ENCODE measurements at regions not wholly inside any gene's neighbourhood (a gene's known extent, or its start where the extent isn't known, plus 50 kb on each side); places are given as distances from the start of the nearest gene placed in this dataset.
"Not testable (repeated sequence)": the region's sequence is repeated elsewhere in the genome, so short reads cannot be mapped to it uniquely, and the experiment has no call there.

DNA sequence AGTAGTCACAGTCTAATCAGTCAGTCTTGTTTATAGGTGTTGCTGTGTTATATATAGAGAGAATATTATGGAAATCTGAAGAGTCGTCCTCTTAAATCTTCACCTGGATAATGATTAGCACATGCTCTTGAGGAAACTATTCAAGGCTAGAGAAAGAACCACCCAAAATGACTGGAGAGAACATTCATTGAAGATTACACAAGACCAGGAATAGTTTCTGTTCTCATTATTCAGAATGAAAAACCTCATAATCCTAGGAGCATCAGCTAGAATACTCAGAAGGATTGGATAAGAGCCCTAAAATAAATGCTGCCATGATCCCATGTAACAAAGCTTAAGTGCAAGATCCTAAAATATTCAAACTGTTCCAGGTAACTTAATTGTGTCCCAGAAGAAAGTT is 278.2 kb upstream of the PREP start:
- TF ChIP-seq, protein P1, sequence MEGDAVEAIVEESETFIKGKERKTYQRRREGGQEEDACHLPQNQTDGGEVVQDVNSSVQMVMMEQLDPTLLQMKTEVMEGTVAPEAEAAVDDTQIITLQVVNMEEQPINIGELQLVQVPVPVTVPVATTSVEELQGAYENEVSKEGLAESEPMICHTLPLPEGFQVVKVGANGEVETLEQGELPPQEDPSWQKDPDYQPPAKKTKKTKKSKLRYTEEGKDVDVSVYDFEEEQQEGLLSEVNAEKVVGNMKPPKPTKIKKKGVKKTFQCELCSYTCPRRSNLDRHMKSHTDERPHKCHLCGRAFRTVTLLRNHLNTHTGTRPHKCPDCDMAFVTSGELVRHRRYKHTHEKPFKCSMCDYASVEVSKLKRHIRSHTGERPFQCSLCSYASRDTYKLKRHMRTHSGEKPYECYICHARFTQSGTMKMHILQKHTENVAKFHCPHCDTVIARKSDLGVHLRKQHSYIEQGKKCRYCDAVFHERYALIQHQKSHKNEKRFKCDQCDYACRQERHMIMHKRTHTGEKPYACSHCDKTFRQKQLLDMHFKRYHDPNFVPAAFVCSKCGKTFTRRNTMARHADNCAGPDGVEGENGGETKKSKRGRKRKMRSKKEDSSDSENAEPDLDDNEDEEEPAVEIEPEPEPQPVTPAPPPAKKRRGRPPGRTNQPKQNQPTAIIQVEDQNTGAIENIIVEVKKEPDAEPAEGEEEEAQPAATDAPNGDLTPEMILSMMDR (conservative IDR thresholded peaks at IDR 0.05; ENCODE audit: low read depth, low read length) = no peak
- DNase-seq (ENCODE audit: low read depth) = no peak
- H3K4me3 ChIP-seq (ENCODE audit: low read depth, low read length) = no peak overlapping the region

- DNase-seq (ENCODE audit: low read depth) = peak; percentile 8
- TF ChIP-seq, protein P1 (conservative IDR thresholded peaks at IDR 0.05; ENCODE audit: low read depth, low read length) = no peak
- H3K4me3 ChIP-seq (ENCODE audit: low read depth, low read length) = no peak overlapping the region
These were observed 277.2 kb upstream of the PREP start for GRCh38 chr6:105680131-105680530.

DNA sequence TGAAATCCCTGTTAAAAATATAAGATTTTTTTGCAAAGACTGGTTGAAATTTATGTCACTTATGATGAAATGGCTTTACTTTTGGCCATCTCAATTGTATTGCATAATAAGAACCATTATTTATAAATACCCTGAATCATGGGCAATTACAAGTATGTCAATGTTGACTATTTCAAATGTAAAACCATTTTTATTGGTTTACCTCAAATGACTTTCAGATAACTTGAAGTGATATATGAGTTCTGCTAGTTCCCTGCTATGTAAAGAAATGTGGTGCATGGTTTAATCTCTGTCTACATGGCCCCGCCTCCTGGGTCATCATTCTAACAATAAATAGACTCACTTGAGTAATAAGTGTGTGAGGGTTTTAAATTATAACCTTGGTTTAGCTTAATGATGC is 275.6 kb upstream of the PREP start:
- H3K4me3 ChIP-seq (ENCODE audit: low read depth, low read length) = no peak overlapping the region
- no peak for DNase-seq (ENCODE audit: low read depth)
- TF ChIP-seq, protein P1 (conservative IDR thresholded peaks at IDR 0.05; ENCODE audit: low read depth, low read length) = no peak

- TF ChIP-seq, protein P1 (conservative IDR thresholded peaks at IDR 0.05; ENCODE audit: low read depth, low read length) = no peak
- peak; percentile 16 for DNase-seq (ENCODE audit: low read depth)
- no peak overlapping the region for H3K4me3 ChIP-seq (ENCODE audit: low read depth, low read length)
These were observed 275.0 kb upstream of the PREP start for GRCh38 chr6:105677671-105678475.

DNA sequence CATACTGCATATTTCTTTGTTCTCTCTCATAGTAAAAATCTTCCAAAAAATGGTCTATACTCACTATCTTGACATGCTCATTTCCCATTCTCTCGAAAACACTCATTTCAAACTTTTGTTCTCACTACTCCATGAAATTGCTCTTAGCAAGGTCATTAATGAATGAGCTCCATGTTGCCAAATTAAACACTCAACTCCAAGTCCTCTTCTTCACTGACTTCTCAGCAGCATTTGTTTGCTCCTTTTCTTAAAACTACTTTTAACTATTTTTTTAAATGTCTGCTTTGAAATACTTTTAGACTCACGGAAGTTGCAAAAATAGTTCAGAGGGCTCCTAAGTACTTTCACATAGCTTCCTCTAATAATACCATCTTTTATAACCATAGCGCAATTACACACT is 274.0 kb upstream of the PREP start:
- DNase-seq (ENCODE audit: low read depth) = no peak
- TF ChIP-seq, protein P1 (conservative IDR thresholded peaks at IDR 0.05; ENCODE audit: low read depth, low read length) = no peak
- H3K4me3 ChIP-seq (ENCODE audit: low read depth, low read length) = no peak overlapping the region

GRCh38 chr6:105675715-105676397 is 273.0 kb upstream of the PREP start:
- no peak overlapping the region for H3K4me3 ChIP-seq (ENCODE audit: low read depth, low read length)
- TF ChIP-seq, protein P1 (conservative IDR thresholded peaks at IDR 0.05; ENCODE audit: low read depth, low read length) = no peak
- DNase-seq (ENCODE audit: low read depth) = peak; percentile 68

- DNase-seq (ENCODE audit: low read depth); H3K4me3 ChIP-seq (ENCODE audit: low read depth, low read length): not testable (repeated sequence)
These were observed 270.1 kb upstream of the PREP start for GRCh38 chr6:105672856-105673538.

Data from choroid plexus epithelial cell (primary cell).